Smooth muscle cell (in vitro differentiated cells): ENCODE measurements at regions not wholly inside any gene's neighbourhood (a gene's known extent, or its start where the extent isn't known, plus 50 kb on each side); places are given as distances from the start of the nearest gene placed in this dataset.

Experiments used
- DNase-seq: peaks from one replicate; lab custom pipeline; 2025; ENCODE audit not compliant: unreplicated experiment; lab: John Stamatoyannopoulos, UW
- H2AFZ ChIP-seq: fragments of 200-600 bp; sonication (generic); 2 replicates; pipeline ENCODE4 v1.6.0; 2016; ENCODE audit warnings: antibody characterized with exemption, low read depth, mild to moderate bottlenecking
- H3F3A ChIP-seq: fragments of 200-600 bp; sonication (generic); 2 replicates; pipeline ENCODE4 v1.6.0; 2017; ENCODE audit warnings: antibody characterized with exemption, low read depth
- H3K27ac ChIP-seq: fragments of 200-600 bp; sonication (generic); 2 replicates; pipeline ENCODE4 v1.5.1; 2016; ENCODE audit warnings: low read depth, mild to moderate bottlenecking
- H3K27me3 ChIP-seq: fragments of 200-600 bp; sonication (generic); 2 replicates; pipeline ENCODE4 v1.6.1; 2016; ENCODE audit warnings: low read depth, mild to moderate bottlenecking
- H3K36me3 ChIP-seq: fragments of 200-600 bp; sonication (generic); 2 replicates; pipeline ENCODE4 v1.5.1; 2016; ENCODE audit warnings: low read depth
- H3K4me1 ChIP-seq: fragments of 200-600 bp; sonication (generic); 2 replicates; pipeline ENCODE4 v1.5.1; 2016; ENCODE audit warnings: low read depth
- H3K4me2 ChIP-seq: fragments of 200-600 bp; sonication (generic); 2 replicates; pipeline ENCODE4 v1.6.0; 2016; ENCODE audit warnings: mild to moderate bottlenecking
- H3K4me3 ChIP-seq: fragments of 200-600 bp; sonication (generic); 2 replicates; pipeline ENCODE4 v1.5.1; 2016; ENCODE audit warnings: mild to moderate bottlenecking
- H3K79me2 ChIP-seq: fragments of 200-600 bp; sonication (generic); 2 replicates; pipeline ENCODE4 v1.6.0; 2016; ENCODE audit warnings: low read depth, mild to moderate bottlenecking
- H3K9ac ChIP-seq: fragments of 200-600 bp; sonication (generic); 2 replicates; pipeline ENCODE4 v1.6.0; 2016; ENCODE audit warnings: low read depth
- H3K9me3 ChIP-seq: fragments of 200-600 bp; sonication (generic); replicated peaks from 2 replicates; pipeline ENCODE4 v1.5.1; 2016; ENCODE audit warnings: low read depth
- H4K20me1 ChIP-seq: fragments of 200-600 bp; sonication (generic); 2 replicates; pipeline ENCODE4 v1.6.0; 2016; ENCODE audit warnings: low read depth
- WGBS: methylation state at CpG from one replicate; pipeline ENCODE4 v1.1.7; 2016; ENCODE audit warnings: low lambda C conversion rate; 5-methylcytosine and 5-hydroxymethylcytosine counted together
- TF ChIP-seq, protein P1 (sequence below): fragments of 200-600 bp; sonication (generic); IDR thresholded peaks from 2 replicates; pipeline ENCODE4 v1.5.1; 2017; ENCODE audit warnings: borderline replicate concordance, mild to moderate bottlenecking, antibody characterized with exemption; ENCODE audit not compliant: insufficient read depth, poor library complexity, severe bottlenecking

DNA sequence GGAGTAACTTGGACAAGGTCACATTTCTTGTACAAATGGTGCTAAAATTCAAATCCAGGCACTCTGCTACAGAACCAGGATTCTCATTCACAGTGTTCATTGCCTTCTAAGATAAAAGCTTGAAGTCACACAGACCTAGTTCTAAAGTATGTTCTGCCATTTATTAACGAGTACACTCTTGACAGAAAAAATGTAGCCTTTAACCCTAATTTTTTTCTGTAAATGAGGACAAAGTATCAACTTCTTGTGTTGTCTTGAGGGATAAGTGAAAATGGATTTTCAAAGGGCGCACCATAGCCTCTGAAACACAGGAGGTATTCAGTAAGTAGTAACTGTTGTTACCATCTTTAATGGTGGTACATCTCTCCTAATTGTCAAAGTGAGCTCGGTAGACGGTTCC is 379.8 kb upstream of the FLRT2 start:
- no peaks in the 10 kb centered on the region for H3F3A ChIP-seq
- no peaks in the 10 kb centered on the region for H3K36me3 ChIP-seq
- DNase-seq, result no peak
- H3K27ac ChIP-seq, result no peak overlapping the region
- peak overlapping the region; percentile 61 for H2AFZ ChIP-seq
- no peak overlapping the region for H3K4me2 ChIP-seq
- H4K20me1 ChIP-seq, result no peaks in the 10 kb centered on the region
- no peaks in the 10 kb centered on the region for H3K27me3 ChIP-seq
- 64% methylated on average over 4 of the region's 4 CpGs for WGBS
- H3K9me3 ChIP-seq, result no peaks in the 10 kb centered on the region
- H3K79me2 ChIP-seq, result no peaks in the 10 kb centered on the region
- H3K4me1 ChIP-seq, result no peaks in the 10 kb centered on the region
- H3K9ac ChIP-seq, result no peak overlapping the region
- no peak overlapping the region for H3K4me3 ChIP-seq
- TF ChIP-seq, protein P1, sequence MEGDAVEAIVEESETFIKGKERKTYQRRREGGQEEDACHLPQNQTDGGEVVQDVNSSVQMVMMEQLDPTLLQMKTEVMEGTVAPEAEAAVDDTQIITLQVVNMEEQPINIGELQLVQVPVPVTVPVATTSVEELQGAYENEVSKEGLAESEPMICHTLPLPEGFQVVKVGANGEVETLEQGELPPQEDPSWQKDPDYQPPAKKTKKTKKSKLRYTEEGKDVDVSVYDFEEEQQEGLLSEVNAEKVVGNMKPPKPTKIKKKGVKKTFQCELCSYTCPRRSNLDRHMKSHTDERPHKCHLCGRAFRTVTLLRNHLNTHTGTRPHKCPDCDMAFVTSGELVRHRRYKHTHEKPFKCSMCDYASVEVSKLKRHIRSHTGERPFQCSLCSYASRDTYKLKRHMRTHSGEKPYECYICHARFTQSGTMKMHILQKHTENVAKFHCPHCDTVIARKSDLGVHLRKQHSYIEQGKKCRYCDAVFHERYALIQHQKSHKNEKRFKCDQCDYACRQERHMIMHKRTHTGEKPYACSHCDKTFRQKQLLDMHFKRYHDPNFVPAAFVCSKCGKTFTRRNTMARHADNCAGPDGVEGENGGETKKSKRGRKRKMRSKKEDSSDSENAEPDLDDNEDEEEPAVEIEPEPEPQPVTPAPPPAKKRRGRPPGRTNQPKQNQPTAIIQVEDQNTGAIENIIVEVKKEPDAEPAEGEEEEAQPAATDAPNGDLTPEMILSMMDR, result no peak

DNA sequence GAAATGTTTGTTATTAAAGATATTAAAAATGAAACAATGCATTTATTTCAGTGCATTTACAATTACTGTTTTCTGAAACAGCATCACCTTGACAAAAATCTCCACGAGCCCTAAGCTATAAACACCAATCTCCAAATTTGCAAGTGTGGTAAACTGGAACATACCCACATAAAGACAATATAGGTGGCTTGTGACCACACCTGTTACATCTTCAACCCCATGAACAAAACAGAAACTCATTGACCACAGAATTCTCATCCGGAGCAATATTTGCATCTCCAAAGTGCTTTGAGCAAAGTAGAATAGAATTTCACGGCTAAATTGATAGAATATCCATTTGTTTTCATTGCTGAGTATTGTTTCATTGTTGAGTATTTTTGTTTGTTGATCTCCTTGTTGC is 375.2 kb upstream of the FLRT2 start:
- no peak overlapping the region for H3K27ac ChIP-seq
- TF ChIP-seq, protein P1, result no peak
- H3K4me3 ChIP-seq, result no peak overlapping the region
- H3K9ac ChIP-seq, result no peak overlapping the region
- 82% methylated on average over 3 of the region's 3 CpGs for WGBS
- H4K20me1 ChIP-seq, result no peaks in the 10 kb centered on the region
- no peak overlapping the region for H3K4me2 ChIP-seq
- H3K27me3 ChIP-seq, result no peaks in the 10 kb centered on the region
- no peaks in the 10 kb centered on the region for H3K36me3 ChIP-seq
- DNase-seq, result no peak
- no peak overlapping the region for H2AFZ ChIP-seq
- no peaks in the 10 kb centered on the region for H3F3A ChIP-seq
- H3K9me3 ChIP-seq, result no peaks in the 10 kb centered on the region
- no peaks in the 10 kb centered on the region for H3K4me1 ChIP-seq
- H3K79me2 ChIP-seq, result no peaks in the 10 kb centered on the region

DNA sequence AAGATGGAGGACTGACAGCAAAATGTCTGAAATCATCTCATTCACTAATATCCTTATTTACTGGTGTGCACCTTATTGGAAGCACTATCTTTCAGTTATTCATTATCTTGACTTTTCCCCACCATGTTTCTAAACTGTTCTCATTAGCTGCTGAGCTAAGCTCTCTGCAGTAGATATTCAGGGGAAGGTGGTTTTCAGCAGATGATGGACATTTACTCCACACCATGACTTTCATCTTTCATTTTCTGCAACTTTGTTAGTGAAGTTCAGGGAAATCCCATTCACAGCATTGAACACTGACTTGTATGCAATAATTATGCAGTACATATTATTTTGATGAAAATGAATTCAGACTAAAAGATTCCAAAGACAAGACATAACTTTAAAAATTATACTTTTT is 373.6 kb upstream of the FLRT2 start:
- DNase-seq, result no peak
- TF ChIP-seq, protein P1, result no peak
- Histone ChIP-seq H4K20me1 (no peaks in the 10 kb centered on the region), H3K36me3 (no peaks in the 10 kb centered on the region), H3K9ac (no peak overlapping the region), H3K4me3 (no peak overlapping the region), H3K79me2 (no peaks in the 10 kb centered on the region), H3K4me2 (no peak overlapping the region), H3K27ac (no peak overlapping the region), H3K27me3 (no peaks in the 10 kb centered on the region), H3K9me3 (no peaks in the 10 kb centered on the region), H3F3A (no peaks in the 10 kb centered on the region), H3K4me1 (no peaks in the 10 kb centered on the region), H2AFZ (no peak overlapping the region)

DNA sequence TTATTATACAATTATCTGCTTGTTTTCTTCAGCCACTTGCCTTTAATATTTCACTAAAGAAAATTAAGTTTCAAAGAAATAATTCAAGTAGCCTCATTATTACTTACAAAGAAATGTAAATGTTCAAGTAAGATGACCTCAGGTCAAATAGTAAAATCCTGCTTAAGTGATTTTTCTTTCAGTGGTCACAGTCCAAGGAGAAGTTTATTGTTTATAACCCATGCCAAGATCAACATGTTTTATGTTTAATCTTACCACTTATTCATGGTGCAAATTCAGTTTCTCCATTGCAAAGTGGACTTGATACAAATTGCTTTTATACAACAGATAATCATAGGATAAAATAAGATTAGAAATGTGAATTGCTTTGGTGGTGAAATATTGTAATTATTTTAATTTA is 370.2 kb upstream of the FLRT2 start:
- no peaks in the 10 kb centered on the region for H4K20me1 ChIP-seq
- DNase-seq, result no peak
- H3K9me3 ChIP-seq, result no peaks in the 10 kb centered on the region
- H3F3A ChIP-seq, result no peaks in the 10 kb centered on the region
- TF ChIP-seq, protein P1, result no peak
- no peak overlapping the region for H3K4me3 ChIP-seq
- H3K27ac ChIP-seq, result no peak overlapping the region
- no peaks in the 10 kb centered on the region for H3K27me3 ChIP-seq
- H3K4me1 ChIP-seq, result no peaks in the 10 kb centered on the region
- H2AFZ ChIP-seq, result no peak overlapping the region
- H3K4me2 ChIP-seq, result no peak overlapping the region
- no peaks in the 10 kb centered on the region for H3K79me2 ChIP-seq
- H3K36me3 ChIP-seq, result no peaks in the 10 kb centered on the region
- no peak overlapping the region for H3K9ac ChIP-seq
